ENCODE measurements at regions not wholly inside any gene's neighbourhood (a gene's known extent, or its start where the extent isn't known, plus 50 kb on each side); places are given as distances from the start of the nearest gene placed in this dataset.

DNA sequence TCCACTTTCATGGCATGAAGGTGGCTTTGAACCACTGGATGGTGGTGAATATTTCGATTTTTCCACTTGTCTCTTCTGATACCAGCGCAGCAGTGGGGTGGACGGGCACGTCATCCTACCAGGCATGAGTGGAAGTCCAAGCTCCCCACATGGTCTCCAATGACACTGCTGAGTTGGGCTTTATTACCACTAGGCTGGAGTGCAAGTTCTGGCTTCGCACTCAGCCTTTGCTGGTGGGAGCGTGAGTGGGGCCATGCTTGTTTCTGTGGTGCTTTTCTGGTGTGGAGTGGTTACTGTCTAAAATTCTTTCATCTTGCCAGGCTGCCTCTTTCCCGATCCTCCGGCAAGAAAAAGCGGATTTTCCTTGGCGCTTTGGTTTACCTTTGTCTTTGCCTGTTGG is 70.1 kb upstream of the SDK1 start:
- TF ChIP-seq EZH2 (IDR thresholded peaks at IDR 0.05) (no peak), POLR2AphosphoS5 (IDR thresholded peaks at IDR 0.05; ENCODE audit: borderline replicate concordance, low read depth, low read length) (no peak)
